NCI-H524 treated with DMSO at 0.1 percent for 48 hours (cell line): ENCODE measurements at regions not wholly inside any gene's neighbourhood (a gene's known extent, or its start where the extent isn't known, plus 50 kb on each side); places are given as distances from the start of the nearest gene placed in this dataset.

Experiments used
- DNase-seq: peaks from one replicate; lab custom pipeline; 2025; lab: John Stamatoyannopoulos, UW

DNA sequence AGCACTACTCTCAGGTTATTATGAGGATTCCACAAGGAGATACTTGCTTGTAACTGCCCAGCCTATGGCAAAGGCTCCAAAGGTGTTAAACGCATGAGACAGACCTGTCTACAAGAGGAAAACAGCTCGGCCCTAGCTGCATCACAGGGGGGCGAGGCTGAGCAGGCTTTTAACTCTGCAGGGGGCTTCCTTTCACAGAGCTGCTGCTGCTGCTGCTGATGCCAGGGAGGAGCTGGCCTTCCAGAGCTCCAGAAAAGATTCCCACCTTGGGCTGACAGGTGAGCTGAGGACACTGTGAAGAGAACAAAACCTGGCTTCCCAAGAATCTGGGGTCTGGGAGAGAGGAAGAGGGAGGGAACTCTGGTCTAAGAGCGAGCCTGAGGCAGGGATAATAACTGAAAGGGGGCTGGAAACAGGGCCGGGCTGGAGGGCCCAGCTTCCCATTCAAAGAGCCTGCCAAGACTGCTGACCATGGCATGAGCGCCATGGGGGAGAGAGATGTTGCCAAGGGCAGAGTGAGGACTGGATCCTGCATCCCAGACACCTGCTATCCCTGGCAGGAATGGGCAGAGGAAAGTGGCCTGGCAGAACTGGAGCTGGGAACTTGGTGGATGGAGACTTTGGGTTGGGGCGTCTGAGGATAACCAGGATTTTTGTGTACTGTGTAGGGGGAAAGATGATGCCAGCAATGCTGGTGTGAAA, 211.1 kb upstream of the LRFN2 start:
- no peak for DNase-seq

- peak; percentile 45 for DNase-seq
Observed at GRCh38 chr6:40796260-40797221, 209.4 kb upstream of the LRFN2 start.

DNA sequence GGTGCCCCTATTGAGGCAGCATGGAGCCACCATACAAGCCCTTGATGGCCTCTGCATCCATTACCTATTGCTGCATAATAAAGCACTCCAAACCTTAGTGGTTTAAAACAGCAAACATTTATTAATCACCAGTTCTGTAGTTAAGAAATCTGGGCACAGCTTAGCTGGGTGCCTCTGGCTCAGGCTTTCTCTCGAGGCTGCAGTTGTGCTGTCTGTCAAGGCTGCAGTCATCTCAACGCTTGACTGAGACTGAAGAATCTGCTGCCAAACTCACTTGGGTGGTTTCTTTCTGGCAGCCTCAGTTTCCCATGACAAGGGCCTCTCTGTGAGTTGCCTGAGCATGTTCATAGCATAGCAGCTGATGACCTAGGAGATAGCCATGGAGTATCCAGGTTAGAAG, 207.4 kb upstream of the LRFN2 start:
- DNase-seq: no peak

GRCh38 chr6:40792183-40792582, 205.0 kb upstream of the LRFN2 start:
- no peak for DNase-seq

GRCh38 chr6:40791004-40791403, 203.8 kb upstream of the LRFN2 start:
- DNase-seq: no peak

- no peak for DNase-seq
Observed at GRCh38 chr6:40788661-40789655, 201.8 kb upstream of the LRFN2 start.

DNA sequence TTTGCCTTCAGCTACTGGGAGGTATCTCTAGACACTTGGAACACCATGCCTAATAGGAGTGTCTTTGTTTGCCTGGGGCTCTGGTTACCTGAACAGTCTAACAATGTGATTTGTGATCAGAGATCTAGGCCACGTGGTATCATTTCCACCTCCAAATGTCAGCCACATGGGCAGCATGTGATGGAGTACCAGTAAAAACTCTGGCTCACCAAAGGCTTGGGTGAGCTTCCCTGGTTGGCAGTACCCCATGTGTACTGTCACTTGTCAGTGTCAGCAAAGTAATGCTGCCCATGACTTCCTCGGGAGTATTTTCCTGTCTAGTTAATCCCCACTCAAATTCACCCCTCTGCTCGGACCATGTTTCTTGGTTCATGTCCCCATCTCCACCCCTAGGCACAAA, 195.2 kb upstream of the LRFN2 start:
- DNase-seq: no peak

DNA sequence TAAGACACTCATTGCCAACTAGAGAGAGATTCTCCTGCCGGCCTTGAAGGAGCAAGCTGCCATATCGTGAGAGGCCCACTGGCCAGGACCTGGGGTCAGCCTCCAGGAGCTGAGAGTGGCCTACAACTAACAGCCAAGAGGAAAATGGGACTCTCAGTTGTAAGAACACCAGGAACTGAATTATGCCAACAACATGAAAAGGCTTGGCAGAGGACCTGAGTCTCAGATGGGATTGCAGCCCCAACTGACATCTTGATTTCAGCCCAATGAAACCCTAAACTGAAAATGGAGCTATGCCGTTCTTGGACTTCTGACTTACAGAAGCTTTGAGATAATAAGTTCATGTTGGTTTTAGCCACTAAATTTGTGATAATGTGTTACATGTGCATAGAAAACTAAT, 193.5 kb upstream of the LRFN2 start:
- DNase-seq: no peak

GRCh38 chr6:40779409-40779808, 192.2 kb upstream of the LRFN2 start:
- no peak for DNase-seq

DNA sequence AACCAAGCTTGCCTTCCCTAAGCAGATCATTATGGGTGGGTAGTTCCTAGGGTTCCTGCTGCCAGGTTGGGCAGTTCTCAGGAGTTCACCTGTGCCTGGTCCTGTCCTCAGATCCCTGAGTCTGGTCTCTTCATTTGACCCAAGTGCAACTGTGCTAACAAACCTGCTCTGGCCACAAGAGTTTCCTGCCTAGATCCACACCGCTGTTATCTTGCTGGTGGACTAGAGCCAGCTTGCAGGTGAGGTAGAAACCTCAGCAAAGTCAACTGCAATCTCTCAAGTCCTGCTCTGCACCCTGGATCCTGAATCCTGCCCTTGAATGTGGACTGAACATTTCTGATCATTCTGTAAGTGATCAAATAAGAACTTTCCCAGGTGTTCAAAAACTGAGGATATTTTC, 191.8 kb upstream of the LRFN2 start:
- no peak for DNase-seq

DNA sequence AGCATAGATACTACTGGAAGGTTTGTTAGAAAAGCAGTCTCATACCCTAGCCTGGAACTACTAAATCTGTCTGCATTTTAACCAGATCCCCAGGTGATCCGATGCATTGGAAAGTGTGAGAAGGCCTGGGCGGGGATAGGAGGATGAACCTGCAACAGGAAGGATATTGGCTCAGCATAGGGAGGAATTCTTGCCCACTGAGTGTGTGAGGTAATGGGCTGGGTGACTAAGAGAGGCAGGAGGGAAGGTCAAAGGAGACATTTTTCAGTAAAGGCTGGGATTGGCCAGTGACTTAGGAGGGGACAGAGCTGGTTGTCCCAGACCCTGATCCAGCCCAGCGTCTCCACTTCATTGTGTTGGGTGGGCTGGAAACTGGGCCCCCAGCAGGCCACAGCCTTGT, 191.0 kb upstream of the LRFN2 start:
- DNase-seq: no peak

- no peak for DNase-seq
Observed at GRCh38 chr6:40774932-40775331, 187.8 kb upstream of the LRFN2 start.

DNA sequence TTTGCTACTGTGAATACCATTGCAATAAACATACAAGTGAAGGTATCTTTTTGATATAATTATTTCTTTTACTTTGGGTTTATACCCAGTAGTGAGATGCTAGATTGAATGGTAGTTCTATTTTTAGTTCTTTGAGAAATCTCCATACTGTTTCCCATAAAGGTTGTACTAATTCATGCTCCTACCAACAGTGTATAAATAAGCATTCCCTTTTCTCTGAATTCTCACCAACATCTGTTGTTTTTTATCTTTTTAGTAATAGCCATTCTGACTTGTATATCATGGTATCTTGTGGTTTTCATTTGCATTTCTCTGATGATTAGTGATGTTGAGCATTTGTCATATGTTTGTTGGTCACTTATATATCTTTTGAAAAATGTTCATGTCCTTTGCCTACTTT, 183.6 kb upstream of the LRFN2 start:
- no peak for DNase-seq

DNA sequence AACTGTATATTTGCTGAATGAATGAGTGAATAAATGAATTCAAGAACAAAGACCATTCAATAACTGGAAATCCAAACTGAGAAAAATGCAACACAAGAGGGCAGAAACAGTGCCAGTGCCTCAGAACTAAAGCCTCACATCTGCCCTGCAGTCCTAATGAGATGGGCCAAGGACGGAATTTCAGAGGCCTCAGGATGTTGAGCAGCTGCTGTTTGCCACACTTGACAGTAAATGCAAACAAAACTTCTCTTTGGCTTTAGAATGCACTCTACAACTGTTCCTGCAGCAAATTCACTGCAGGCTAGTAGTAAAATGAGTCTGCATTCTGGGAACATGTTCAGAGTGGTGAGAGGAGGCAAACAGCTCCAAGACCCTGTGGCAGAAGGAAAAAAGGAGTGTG, 177.6 kb upstream of the LRFN2 start:
- no peak for DNase-seq

GRCh38 chr6:40762981-40763380, 175.8 kb upstream of the LRFN2 start:
- DNase-seq: no peak

DNA sequence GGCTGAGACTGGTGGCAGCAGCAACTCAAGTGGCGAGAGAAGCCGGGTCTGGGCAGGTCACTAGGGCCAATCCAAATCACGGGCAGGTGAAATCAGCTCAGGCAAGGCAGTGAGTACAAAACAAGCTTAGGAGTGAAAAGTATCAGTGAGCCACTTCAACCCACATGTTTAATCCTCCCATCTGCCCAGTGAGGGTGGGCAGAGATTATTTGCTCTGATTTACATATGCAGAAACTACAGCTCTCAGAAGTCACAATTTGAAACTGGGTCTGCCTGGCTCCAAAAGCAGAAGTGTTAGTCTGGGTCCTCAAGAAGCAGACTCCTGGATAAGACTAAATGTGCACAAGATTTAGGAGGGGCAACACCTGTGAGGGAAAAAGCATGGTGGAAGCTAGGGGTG, 173.7 kb upstream of the LRFN2 start:
- peak; percentile 69 for DNase-seq

GRCh38 chr6:40759838-40760237, 172.7 kb upstream of the LRFN2 start:
- no peak for DNase-seq

DNA sequence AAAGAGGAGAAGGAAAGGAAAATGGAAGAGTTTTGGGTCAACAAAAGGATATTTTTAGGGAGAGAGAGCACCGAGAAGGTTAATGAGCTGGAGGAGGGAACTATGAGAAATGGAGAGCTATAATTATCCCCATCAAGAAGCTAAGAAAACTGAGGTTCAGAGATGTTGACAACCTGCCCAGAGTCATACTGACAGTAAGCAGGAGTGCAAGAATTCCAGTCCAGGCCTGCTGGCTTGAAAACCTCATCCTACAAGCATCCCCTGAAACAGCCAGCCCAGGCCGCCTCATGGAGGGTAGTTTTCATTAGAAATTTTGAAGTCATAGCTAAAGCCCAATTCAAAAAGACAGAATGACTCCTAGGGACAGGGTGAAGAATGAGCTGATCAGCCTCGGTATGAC, 172.1 kb upstream of the LRFN2 start:
- DNase-seq: no peak

DNA sequence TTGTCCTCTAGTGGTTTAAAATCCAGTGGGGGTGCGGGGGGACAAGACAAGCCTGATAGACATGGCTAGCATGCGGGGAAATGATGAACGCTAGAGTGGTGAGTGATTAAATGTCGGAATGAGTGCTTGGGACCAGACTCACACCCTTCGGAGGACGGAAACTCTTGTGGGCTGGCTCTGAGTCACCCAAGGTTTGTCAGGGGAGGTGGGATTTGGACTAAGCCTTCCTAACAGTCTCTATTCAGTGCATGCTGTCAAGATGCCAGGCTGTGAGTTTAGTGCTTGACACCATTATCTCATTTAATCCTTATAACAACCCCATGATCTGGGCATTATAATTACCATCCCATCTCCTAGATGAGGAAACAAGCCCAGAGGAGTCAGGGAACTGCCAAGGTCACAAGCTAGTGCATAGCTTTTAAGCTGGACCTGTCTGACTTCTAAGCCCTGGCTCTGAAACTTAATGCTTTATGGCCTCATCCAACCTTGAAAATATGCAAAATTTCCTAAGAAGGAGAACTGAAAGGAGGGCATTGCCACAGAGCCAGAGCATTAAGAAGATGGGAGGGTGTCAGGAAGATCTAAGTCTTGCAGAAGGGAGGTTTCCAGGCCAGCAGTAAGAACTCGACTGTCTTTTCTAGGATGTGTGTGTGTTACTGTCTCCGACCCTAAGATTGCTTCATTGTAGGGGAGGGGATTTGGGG, 168.7 kb upstream of the LRFN2 start:
- no peak for DNase-seq

DNA sequence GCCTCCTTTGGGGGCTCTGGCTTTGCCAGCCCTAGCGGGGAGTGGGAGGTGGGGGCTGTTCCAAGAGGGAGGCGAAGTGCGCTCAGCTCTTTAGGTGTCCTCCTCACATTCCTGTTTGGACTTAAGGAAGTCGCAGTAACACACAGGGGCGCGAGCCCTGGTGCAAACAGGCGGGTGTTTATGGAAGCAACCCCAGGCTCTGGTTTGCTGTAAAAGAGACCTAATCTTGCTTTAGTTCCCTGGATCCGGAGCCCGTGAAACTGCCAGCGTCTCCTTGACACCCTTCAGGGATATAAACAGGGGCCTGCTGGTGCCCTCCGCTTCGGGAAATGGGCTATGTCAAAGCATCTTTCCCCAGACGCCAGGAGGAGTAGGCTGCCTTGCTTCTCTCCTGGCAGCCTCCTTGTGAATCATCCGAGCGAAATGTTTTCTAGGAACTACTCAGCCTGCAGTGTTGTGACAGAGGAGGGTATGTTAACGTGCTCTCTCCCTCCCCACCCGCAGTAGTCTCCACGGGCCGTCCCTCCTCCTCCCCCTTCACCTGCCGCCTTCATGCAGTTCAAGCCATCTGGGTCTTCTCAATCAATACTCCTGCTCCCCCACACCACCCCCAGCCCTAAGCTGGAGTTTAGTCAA, 168.0 kb upstream of the LRFN2 start:
- DNase-seq: no peak

- DNase-seq: peak; percentile 39
Observed at GRCh38 chr6:40754461-40755045, 167.4 kb upstream of the LRFN2 start.
